ENCODE measurements at regions not wholly inside any gene's neighbourhood (a gene's known extent, or its start where the extent isn't known, plus 50 kb on each side); places are given as distances from the start of the nearest gene placed in this dataset.

DNA sequence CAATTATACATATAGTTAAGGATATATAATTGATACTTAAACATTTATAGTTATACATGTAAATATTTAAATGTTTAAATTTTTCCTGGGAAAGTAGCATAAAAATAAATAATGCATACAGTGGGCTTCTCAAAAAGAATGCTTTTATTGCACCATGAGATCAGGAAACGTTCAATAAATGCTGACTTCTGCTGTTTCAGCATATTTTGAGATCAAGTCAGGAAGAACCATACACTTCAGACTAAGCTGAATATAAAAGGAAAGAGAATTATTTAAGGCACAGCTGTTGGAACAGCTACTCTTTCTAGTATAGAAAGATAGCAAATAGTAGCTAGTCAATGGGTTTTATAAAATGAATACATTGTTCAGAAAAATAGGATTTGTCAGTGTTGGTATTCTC is 1462.3 kb upstream of the CADM2 start:
- Histone ChIP-seq H3K9me2 (ENCODE audit: insufficient read depth, low read length) (no peaks in the 10 kb centered on the region), H3K36me3 (ENCODE audit: insufficient read depth, low read length) (no peaks in the 10 kb centered on the region), H3K9ac (ENCODE audit: low read length) (no peak overlapping the region), H3F3A (ENCODE audit: insufficient read depth, low read length, poor library complexity, severe bottlenecking) (no peaks in the 10 kb centered on the region), H4K20me1 (ENCODE audit: insufficient read depth) (no peaks in the 10 kb centered on the region), H2AFZ (ENCODE audit: low read depth, low read length) (no peak overlapping the region), H3K79me2 (replicated peaks; ENCODE audit: insufficient read depth, low read length) (no peaks in the 10 kb centered on the region), H3K27ac (ENCODE audit: low read length) (no peak overlapping the region), H3K9me3 (ENCODE audit: low read length) (no peaks in the 10 kb centered on the region), H3K4me3 (ENCODE audit: low read length) (no peak overlapping the region), H3K27me3 (ENCODE audit: insufficient read depth, low read depth, low read length) (no peaks in the 10 kb centered on the region), H3K4me2 (ENCODE audit: low read length) (no peak overlapping the region)
- TF ChIP-seq, protein P1, sequence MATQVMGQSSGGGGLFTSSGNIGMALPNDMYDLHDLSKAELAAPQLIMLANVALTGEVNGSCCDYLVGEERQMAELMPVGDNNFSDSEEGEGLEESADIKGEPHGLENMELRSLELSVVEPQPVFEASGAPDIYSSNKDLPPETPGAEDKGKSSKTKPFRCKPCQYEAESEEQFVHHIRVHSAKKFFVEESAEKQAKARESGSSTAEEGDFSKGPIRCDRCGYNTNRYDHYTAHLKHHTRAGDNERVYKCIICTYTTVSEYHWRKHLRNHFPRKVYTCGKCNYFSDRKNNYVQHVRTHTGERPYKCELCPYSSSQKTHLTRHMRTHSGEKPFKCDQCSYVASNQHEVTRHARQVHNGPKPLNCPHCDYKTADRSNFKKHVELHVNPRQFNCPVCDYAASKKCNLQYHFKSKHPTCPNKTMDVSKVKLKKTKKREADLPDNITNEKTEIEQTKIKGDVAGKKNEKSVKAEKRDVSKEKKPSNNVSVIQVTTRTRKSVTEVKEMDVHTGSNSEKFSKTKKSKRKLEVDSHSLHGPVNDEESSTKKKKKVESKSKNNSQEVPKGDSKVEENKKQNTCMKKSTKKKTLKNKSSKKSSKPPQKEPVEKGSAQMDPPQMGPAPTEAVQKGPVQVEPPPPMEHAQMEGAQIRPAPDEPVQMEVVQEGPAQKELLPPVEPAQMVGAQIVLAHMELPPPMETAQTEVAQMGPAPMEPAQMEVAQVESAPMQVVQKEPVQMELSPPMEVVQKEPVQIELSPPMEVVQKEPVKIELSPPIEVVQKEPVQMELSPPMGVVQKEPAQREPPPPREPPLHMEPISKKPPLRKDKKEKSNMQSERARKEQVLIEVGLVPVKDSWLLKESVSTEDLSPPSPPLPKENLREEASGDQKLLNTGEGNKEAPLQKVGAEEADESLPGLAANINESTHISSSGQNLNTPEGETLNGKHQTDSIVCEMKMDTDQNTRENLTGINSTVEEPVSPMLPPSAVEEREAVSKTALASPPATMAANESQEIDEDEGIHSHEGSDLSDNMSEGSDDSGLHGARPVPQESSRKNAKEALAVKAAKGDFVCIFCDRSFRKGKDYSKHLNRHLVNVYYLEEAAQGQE (IDR thresholded peaks at IDR 0.05; ENCODE audit: borderline replicate concordance) = no peak
- TF ChIP-seq, protein P2, sequence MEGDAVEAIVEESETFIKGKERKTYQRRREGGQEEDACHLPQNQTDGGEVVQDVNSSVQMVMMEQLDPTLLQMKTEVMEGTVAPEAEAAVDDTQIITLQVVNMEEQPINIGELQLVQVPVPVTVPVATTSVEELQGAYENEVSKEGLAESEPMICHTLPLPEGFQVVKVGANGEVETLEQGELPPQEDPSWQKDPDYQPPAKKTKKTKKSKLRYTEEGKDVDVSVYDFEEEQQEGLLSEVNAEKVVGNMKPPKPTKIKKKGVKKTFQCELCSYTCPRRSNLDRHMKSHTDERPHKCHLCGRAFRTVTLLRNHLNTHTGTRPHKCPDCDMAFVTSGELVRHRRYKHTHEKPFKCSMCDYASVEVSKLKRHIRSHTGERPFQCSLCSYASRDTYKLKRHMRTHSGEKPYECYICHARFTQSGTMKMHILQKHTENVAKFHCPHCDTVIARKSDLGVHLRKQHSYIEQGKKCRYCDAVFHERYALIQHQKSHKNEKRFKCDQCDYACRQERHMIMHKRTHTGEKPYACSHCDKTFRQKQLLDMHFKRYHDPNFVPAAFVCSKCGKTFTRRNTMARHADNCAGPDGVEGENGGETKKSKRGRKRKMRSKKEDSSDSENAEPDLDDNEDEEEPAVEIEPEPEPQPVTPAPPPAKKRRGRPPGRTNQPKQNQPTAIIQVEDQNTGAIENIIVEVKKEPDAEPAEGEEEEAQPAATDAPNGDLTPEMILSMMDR (IDR thresholded peaks at IDR 0.05; ENCODE audit: poor library complexity, severe bottlenecking) = no peak
- TF ChIP-seq SMC3 (conservative IDR thresholded peaks at IDR 0.05; ENCODE audit: poor library complexity) (no peak), EZH2 (IDR thresholded peaks at IDR 0.05; ENCODE audit: borderline replicate concordance, insufficient read depth, low read length, poor library complexity, severe bottlenecking) (no peak), POLR2AphosphoS5 (IDR thresholded peaks at IDR 0.05) (no peak), MXI1 (conservative IDR thresholded peaks at IDR 0.05; ENCODE audit: poor library complexity, severe bottlenecking) (no peak), EP300 (conservative IDR thresholded peaks at IDR 0.05; ENCODE audit: poor library complexity, severe bottlenecking) (no peak), RAD21 (conservative IDR thresholded peaks at IDR 0.05) (no peak), TAF1 (IDR thresholded peaks at IDR 0.05; ENCODE audit: low read depth) (no peak)

DNA sequence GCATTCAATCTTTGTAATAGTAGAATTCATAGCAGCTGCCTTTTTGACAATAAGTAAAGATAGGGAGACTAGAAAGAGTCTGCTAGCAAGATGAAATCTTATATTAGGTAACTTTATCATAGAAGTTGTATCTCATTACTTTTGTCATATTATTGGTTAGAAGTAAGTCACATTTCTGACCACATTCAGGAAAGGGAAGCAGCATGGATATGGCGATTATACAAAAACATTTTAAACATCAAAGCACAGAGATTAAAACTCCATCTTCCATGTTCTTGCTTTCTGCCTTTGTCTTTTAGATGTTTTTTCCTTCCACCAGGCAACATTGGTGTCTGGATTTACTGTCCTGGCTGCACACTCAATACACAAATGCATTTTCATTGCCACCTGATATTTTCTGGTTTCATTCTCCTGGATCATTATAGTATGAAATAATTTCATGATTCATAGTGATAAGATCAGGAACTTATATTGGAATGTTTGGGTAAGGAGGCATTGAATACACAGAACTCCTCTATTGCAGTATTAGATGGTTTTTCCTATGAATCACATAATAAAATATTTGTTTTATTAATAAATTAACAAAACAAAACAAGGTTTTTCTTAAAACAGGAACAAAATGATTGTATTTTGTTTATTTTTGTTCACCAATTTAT is 1460.3 kb upstream of the CADM2 start:
- Histone ChIP-seq H4K20me1 (ENCODE audit: insufficient read depth) (no peaks in the 10 kb centered on the region), H3K36me3 (ENCODE audit: insufficient read depth, low read length) (no peaks in the 10 kb centered on the region), H3K9me3 (ENCODE audit: low read length) (no peaks in the 10 kb centered on the region), H3K79me2 (replicated peaks; ENCODE audit: insufficient read depth, low read length) (no peaks in the 10 kb centered on the region), H2AFZ (ENCODE audit: low read depth, low read length) (no peak overlapping the region), H3K9ac (ENCODE audit: low read length) (no peak overlapping the region), H3K27ac (ENCODE audit: low read length) (no peak overlapping the region), H3K4me3 (ENCODE audit: low read length) (no peak overlapping the region), H3F3A (ENCODE audit: insufficient read depth, low read length, poor library complexity, severe bottlenecking) (no peaks in the 10 kb centered on the region), H3K4me2 (ENCODE audit: low read length) (no peak overlapping the region), H3K9me2 (ENCODE audit: insufficient read depth, low read length) (no peaks in the 10 kb centered on the region), H3K27me3 (ENCODE audit: insufficient read depth, low read depth, low read length) (no peaks in the 10 kb centered on the region)
- TF ChIP-seq EZH2 (IDR thresholded peaks at IDR 0.05; ENCODE audit: borderline replicate concordance, insufficient read depth, low read length, poor library complexity, severe bottlenecking) = no peak
- no peak for TF ChIP-seq POLR2AphosphoS5 (IDR thresholded peaks at IDR 0.05)
- no peak for TF ChIP-seq TAF1 (IDR thresholded peaks at IDR 0.05; ENCODE audit: low read depth)
- no peak for TF ChIP-seq SMC3 (conservative IDR thresholded peaks at IDR 0.05; ENCODE audit: poor library complexity)
- TF ChIP-seq, protein P2 (IDR thresholded peaks at IDR 0.05; ENCODE audit: poor library complexity, severe bottlenecking) = no peak
- no peak for TF ChIP-seq MXI1 (conservative IDR thresholded peaks at IDR 0.05; ENCODE audit: poor library complexity, severe bottlenecking)
- TF ChIP-seq EP300 (conservative IDR thresholded peaks at IDR 0.05; ENCODE audit: poor library complexity, severe bottlenecking) = no peak
- TF ChIP-seq, protein P1 (IDR thresholded peaks at IDR 0.05; ENCODE audit: borderline replicate concordance) = no peak
- TF ChIP-seq RAD21 (conservative IDR thresholded peaks at IDR 0.05) = no peak
